ENCODE measurements at regions not wholly inside any gene's neighbourhood (a gene's known extent, or its start where the extent isn't known, plus 50 kb on each side); places are given as distances from the start of the nearest gene placed in this dataset.

GRCh38 chr12:118608770-118609344 is 232.5 kb downstream of the SUDS3 start:
- no peak for DNase-seq

GRCh38 chr12:118611295-118611694 is 234.9 kb downstream of the SUDS3 start:
- DNase-seq, result no peak

GRCh38 chr12:118611770-118612169 is 235.4 kb downstream of the SUDS3 start:
- DNase-seq, result no peak

GRCh38 chr12:118617611-118618450 is 241.5 kb downstream of the SUDS3 start:
- no peak for DNase-seq

- DNase-seq, result no peak
Observed at GRCh38 chr12:118618695-118619094, 242.3 kb downstream of the SUDS3 start.

- DNase-seq, result no peak
Observed at GRCh38 chr12:118625050-118625675, 248.8 kb downstream of the SUDS3 start.

GRCh38 chr12:118633071-118633470 is 256.7 kb downstream of the SUDS3 start:
- peak; percentile 1 for DNase-seq

- DNase-seq, result no peak
Observed at GRCh38 chr12:118635276-118635675, 258.9 kb downstream of the SUDS3 start.

- DNase-seq, result no peak
Observed at GRCh38 chr12:118637767-118638370, 261.5 kb downstream of the SUDS3 start.

- no peak for DNase-seq
Observed at GRCh38 chr12:118641249-118641648, 264.9 kb downstream of the SUDS3 start.

GRCh38 chr12:118645219-118645618 is 268.9 kb downstream of the SUDS3 start:
- DNase-seq, result peak; percentile 31

GRCh38 chr12:118649765-118650585 is 273.6 kb downstream of the SUDS3 start:
- DNase-seq, result no peak

GRCh38 chr12:118650586-118650960 is 274.2 kb downstream of the SUDS3 start:
- no peak for DNase-seq

GRCh38 chr12:118651487-118651886 is 275.1 kb downstream of the SUDS3 start:
- DNase-seq, result no peak

- no peak for DNase-seq
Observed at GRCh38 chr12:118655588-118655987, 279.2 kb downstream of the SUDS3 start.

- no peak for DNase-seq
Observed at GRCh38 chr12:118680356-118680963, 300.9 kb upstream of the SRRM4 start.

GRCh38 chr12:118682656-118683055 is 298.7 kb upstream of the SRRM4 start:
- DNase-seq, result no peak

- DNase-seq, result peak; percentile 40
Observed at GRCh38 chr12:118685983-118686607, 295.2 kb upstream of the SRRM4 start.

- DNase-seq, result peak; percentile 8
Observed at GRCh38 chr12:118689793-118690192, 291.5 kb upstream of the SRRM4 start.

GRCh38 chr12:118690506-118690905 is 290.8 kb upstream of the SRRM4 start:
- no peak for DNase-seq

All from renal pelvis (tissue), 1 donor.